Ishikawa (cell line): ENCODE measurements at regions not wholly inside any gene's neighbourhood (a gene's known extent, or its start where the extent isn't known, plus 50 kb on each side); places are given as distances from the start of the nearest gene placed in this dataset.

Source experiments
- CEBPB ChIP-seq: IDR thresholded peaks from 2 replicates; pipeline ENCODE4 v1.6.1; 2012
- CREB1 ChIP-seq: IDR thresholded peaks from 2 replicates; pipeline ENCODE4 v1.6.1; 2012; ENCODE audit warnings: low read depth
- EGR1 ChIP-seq: IDR thresholded peaks from 2 replicates; pipeline ENCODE4 v1.6.1; 2012
- EP300 ChIP-seq: IDR thresholded peaks from 2 replicates; pipeline ENCODE4 v1.6.1; 2012; ENCODE audit warnings: borderline replicate concordance
- FOXM1 ChIP-seq: IDR thresholded peaks from 2 replicates; pipeline ENCODE4 v1.6.1; 2012; ENCODE audit warnings: low read depth, borderline replicate concordance
- NFIC ChIP-seq: IDR thresholded peaks from 2 replicates; pipeline ENCODE4 v1.6.1; 2012
- RAD21 ChIP-seq: IDR thresholded peaks from 2 replicates; pipeline ENCODE4 v1.6.1; 2012; ENCODE audit warnings: low read depth
- TAF1 ChIP-seq: IDR thresholded peaks from 2 replicates; pipeline ENCODE4 v1.6.1; 2012; ENCODE audit warnings: low read depth, mild to moderate bottlenecking
- TCF12 ChIP-seq: IDR thresholded peaks from 2 replicates; pipeline ENCODE4 v1.6.1; 2012; ENCODE audit warnings: low read depth
- TEAD4 ChIP-seq: IDR thresholded peaks from 2 replicates; pipeline ENCODE4 v1.6.1; 2012
- YY1 ChIP-seq: IDR thresholded peaks from 2 replicates; pipeline ENCODE4 v1.6.1; 2012; ENCODE audit warnings: low read depth
- TF ChIP-seq, protein P1 (sequence below): IDR thresholded peaks from 2 replicates; pipeline ENCODE4 v1.6.1; 2012
- TF ChIP-seq, protein P2 (sequence below): IDR thresholded peaks from 2 replicates; pipeline ENCODE4 v1.6.1; 2012
- TF ChIP-seq, protein P3 (sequence below): IDR thresholded peaks from 2 replicates; pipeline ENCODE4 v1.6.1; 2012; ENCODE audit warnings: low read depth, mild to moderate bottlenecking

GRCh38 chr11:134993691-134994243 is 581.7 kb upstream of the B3GAT1 start:
- TF ChIP-seq, protein P1, sequence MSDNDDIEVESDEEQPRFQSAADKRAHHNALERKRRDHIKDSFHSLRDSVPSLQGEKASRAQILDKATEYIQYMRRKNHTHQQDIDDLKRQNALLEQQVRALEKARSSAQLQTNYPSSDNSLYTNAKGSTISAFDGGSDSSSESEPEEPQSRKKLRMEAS: no peak
- TF ChIP-seq RAD21 (no peak), EGR1 (no peak), YY1 (no peak), FOXM1 (no peak), NFIC (no peak), EP300 (no peak), CREB1 (no peak), CEBPB (no peak), TEAD4 (no peak), TAF1 (no peak), TCF12 (no peak)
- TF ChIP-seq, protein P2, sequence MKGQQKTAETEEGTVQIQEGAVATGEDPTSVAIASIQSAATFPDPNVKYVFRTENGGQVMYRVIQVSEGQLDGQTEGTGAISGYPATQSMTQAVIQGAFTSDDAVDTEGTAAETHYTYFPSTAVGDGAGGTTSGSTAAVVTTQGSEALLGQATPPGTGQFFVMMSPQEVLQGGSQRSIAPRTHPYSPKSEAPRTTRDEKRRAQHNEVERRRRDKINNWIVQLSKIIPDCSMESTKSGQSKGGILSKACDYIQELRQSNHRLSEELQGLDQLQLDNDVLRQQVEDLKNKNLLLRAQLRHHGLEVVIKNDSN: no peak
- TF ChIP-seq, protein P3, sequence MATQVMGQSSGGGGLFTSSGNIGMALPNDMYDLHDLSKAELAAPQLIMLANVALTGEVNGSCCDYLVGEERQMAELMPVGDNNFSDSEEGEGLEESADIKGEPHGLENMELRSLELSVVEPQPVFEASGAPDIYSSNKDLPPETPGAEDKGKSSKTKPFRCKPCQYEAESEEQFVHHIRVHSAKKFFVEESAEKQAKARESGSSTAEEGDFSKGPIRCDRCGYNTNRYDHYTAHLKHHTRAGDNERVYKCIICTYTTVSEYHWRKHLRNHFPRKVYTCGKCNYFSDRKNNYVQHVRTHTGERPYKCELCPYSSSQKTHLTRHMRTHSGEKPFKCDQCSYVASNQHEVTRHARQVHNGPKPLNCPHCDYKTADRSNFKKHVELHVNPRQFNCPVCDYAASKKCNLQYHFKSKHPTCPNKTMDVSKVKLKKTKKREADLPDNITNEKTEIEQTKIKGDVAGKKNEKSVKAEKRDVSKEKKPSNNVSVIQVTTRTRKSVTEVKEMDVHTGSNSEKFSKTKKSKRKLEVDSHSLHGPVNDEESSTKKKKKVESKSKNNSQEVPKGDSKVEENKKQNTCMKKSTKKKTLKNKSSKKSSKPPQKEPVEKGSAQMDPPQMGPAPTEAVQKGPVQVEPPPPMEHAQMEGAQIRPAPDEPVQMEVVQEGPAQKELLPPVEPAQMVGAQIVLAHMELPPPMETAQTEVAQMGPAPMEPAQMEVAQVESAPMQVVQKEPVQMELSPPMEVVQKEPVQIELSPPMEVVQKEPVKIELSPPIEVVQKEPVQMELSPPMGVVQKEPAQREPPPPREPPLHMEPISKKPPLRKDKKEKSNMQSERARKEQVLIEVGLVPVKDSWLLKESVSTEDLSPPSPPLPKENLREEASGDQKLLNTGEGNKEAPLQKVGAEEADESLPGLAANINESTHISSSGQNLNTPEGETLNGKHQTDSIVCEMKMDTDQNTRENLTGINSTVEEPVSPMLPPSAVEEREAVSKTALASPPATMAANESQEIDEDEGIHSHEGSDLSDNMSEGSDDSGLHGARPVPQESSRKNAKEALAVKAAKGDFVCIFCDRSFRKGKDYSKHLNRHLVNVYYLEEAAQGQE: no peak
